Thymus (tissue), 11 donors: ENCODE measurements at regions not wholly inside any gene's neighbourhood (a gene's known extent, or its start where the extent isn't known, plus 50 kb on each side); places are given as distances from the start of the nearest gene placed in this dataset.

ENCODE experiments used
- DNase-seq, 9 donors: peaks; one replicate each; pipeline ENCODE4 v3.0.0-alpha.2; 2013; ENCODE audit warnings: low spot score in 9 of 9, low read depth in 6 of 9, missing footprints in 1 of 9
- H3K27ac ChIP-seq, 2 donors: one replicate each; pipeline ENCODE4 v1.5.1; 2013; ENCODE audit warnings: control low read depth in 1 of 2, low read depth in 1 of 2, low read length in 1 of 2, mild to moderate bottlenecking in 1 of 2, moderate library complexity in 1 of 2
- H3K27me3 ChIP-seq, 2 donors: one replicate each; pipeline ENCODE4 v1.5.1; 2013; ENCODE audit warnings: low read length in 1 of 2; ENCODE audit not compliant: control insufficient read depth in 2 of 2, insufficient read depth in 1 of 2
- H3K36me3 ChIP-seq, 2 donors: one replicate each; pipeline ENCODE4 v1.5.1; 2013; ENCODE audit warnings: low read length in 1 of 2, mild to moderate bottlenecking in 1 of 2, moderate library complexity in 1 of 2; ENCODE audit not compliant: control insufficient read depth in 2 of 2, insufficient read depth in 2 of 2
- H3K4me1 ChIP-seq, 2 donors: one replicate each; pipeline ENCODE4 v1.5.1; 2013; ENCODE audit warnings: low read length in 2 of 2; ENCODE audit not compliant: control insufficient read depth in 2 of 2, insufficient read depth in 2 of 2
- H3K4me3 ChIP-seq, 2 donors: one replicate each; pipeline ENCODE4 v1.5.1; 2013; ENCODE audit warnings: low read length in 2 of 2, control low read depth in 1 of 2, mild to moderate bottlenecking in 1 of 2
- H3K9me3 ChIP-seq, 2 donors: one replicate each; pipeline ENCODE4 v1.5.1; 2013; ENCODE audit warnings: low read length in 1 of 2, mild to moderate bottlenecking in 1 of 2; ENCODE audit not compliant: control insufficient read depth in 2 of 2, insufficient read depth in 1 of 2
- WGBS: extraction: QIAGEN DNeasy Blood & Tissue Kit; methylation state at CpG from one replicate; pipeline ENCODE4 v1.1.7; 2013; 5-methylcytosine and 5-hydroxymethylcytosine counted together
- donor health status: healthy.

- Histone ChIP-seq H3K4me3 (no peak overlapping the region), H3K27me3 (no peaks in the 10 kb centered on the region), H3K4me1 (no peaks in the 10 kb centered on the region), H3K9me3 (no peaks in the 10 kb centered on the region), H3K27ac (no peak overlapping the region), H3K36me3 (no peaks in the 10 kb centered on the region)
- WGBS: 82% methylated on average over 4 of the region's 4 CpGs
- no peak for DNase-seq
These were observed 86.5 kb downstream of the MTRR start for GRCh38 chr5:7955476-7955875.

DNA sequence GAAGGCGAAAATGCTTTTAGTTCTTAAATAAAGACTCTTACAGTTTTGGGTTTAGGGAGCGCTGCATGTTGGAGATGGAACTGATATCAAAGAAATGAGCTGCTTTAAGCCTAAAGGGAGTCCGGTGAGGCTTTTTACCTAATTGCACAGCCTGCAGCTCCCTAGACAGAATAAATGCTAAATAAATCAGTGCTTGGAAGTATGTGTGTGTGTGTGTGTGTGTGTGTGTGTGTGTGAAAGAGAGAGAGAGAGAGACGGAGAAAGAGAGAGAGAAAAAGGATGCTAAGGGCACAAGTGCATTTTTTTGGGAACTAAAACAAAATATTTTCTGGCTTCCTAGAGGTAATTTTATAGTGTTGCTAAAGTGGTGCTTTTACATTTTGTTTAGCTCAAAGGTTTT is 88.4 kb downstream of the MTRR start:
- Histone ChIP-seq H3K4me3 (no peak overlapping the region), H3K4me1 (no peaks in the 10 kb centered on the region), H3K36me3 (no peaks in the 10 kb centered on the region), H3K27me3 (no peaks in the 10 kb centered on the region), H3K9me3 (no peaks in the 10 kb centered on the region), H3K27ac (no peak overlapping the region)
- no peak for DNase-seq
- 91% methylated on average over 4 of the region's 4 CpGs for WGBS

DNA sequence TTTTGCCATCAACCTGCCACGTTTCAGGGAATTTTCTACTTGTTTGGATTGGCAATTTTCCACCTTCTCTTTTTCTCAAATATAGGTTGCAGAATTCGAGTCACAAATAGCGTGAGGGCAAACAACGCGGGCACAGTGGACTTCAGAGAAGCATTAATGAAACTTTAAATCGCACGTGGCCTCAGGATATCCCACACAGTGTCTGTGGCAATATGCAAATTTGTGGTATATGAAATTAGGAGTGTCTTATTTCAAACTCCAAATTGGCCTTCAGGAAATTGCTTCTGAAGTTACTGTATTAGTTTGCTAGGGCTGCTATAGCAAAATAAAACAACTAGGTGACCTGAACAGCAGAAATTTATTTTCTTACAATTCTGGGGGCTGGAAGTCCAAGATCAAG is 91.2 kb downstream of the MTRR start:
- Histone ChIP-seq H3K4me1 (no peaks in the 10 kb centered on the region), H3K4me3 (no peak overlapping the region), H3K27ac (no peak overlapping the region), H3K9me3 (no peaks in the 10 kb centered on the region), H3K36me3 (no peaks in the 10 kb centered on the region), H3K27me3 (no peaks in the 10 kb centered on the region)
- 87% methylated on average over 7 of the region's 7 CpGs for WGBS
- DNase-seq: no peak

DNA sequence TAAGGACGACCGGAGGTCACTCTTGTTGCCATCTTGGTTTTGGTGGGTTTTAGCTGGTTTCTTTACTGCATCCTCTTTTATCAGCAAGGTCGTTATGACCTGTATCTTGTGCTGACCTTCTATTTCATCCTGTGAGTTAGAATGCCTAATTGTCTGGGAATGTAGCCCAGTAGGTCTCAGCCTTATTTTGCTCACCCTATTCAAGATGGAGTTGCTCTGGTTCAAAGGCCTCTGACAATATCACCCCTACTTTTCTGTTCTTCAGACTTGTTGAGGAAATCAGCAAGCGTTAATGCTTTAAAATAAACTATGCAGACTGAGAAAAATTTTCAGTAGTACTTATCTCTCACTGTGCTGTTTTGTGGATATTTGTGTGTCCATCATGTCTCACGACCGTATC is 92.6 kb downstream of the MTRR start:
- DNase-seq: no peak
- H3K27me3 ChIP-seq: no peaks in the 10 kb centered on the region
- no peaks in the 10 kb centered on the region for H3K4me1 ChIP-seq
- 78% methylated on average over 6 of the region's 6 CpGs for WGBS
- H3K4me3 ChIP-seq: no peak overlapping the region
- no peaks in the 10 kb centered on the region for H3K9me3 ChIP-seq
- H3K27ac ChIP-seq: no peak overlapping the region
- H3K36me3 ChIP-seq: no peaks in the 10 kb centered on the region

DNA sequence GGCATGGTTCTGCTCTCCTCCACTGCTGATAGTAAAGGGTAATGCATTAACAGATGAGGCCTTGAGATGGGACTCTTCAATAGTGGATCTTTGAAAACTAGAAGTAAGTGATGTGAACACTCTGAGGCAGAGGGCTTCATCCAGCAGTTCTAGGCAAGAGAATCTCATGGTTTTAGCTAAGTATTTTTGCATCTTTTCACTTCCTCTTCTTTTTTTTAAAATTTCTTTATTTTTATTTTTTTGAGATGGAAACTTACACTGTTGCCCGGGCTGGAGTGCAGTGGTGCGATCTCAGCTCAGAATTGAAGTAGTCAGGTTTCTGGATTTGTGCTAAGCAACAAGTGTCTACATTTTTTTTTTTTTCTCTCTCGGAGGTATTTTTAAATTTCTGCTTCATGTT is 101.9 kb downstream of the MTRR start:
- WGBS: 93% methylated on average over 3 of the region's 3 CpGs
- Histone ChIP-seq H3K36me3 (no peaks in the 10 kb centered on the region), H3K4me1 (no peaks in the 10 kb centered on the region), H3K9me3 (no peaks in the 10 kb centered on the region), H3K27ac (no peak overlapping the region), H3K4me3 (no peak overlapping the region), H3K27me3 (no peaks in the 10 kb centered on the region)
- no peak for DNase-seq

DNA sequence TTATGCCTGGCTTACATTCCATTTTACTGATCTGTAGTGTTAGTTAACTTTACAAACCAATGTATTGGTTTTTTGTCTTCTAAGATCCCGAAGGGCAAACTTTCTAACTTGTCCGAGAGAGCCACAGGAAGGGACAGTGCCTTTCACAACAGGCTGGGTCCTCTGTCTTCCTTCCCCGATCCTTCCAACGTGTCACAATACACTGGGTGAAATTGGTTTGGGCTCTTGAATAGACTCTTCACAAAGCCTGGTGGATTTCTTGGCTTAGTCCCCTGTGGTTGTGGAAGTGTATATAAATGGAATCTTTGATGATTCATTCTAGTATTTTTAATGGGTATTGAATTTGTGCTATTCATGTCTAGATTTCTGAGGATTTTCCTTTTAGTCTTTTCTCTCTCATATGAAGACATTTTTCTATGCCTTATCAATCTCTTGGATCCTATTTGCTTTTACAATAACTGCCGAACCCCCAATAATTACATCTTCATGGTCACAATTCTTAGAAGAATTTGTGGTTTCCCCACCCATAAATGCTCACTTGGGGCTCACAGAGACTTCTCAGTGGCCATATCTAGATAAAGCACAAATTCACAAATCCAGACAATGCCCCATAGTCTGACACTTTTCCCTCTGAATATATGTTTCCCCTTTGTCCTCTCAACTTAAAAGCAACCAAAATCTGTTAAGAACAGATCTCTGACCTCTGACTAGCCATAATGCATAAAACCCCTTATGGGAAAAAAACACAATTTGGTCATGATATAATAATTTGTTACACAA is 107.7 kb downstream of the MTRR start:
- no peaks in the 10 kb centered on the region for H3K36me3 ChIP-seq
- no peak overlapping the region for H3K27ac ChIP-seq
- H3K27me3 ChIP-seq: no peaks in the 10 kb centered on the region
- H3K4me3 ChIP-seq: no peak overlapping the region
- no peaks in the 10 kb centered on the region for H3K9me3 ChIP-seq
- 94% methylated on average over 5 of the region's 5 CpGs for WGBS
- no peaks in the 10 kb centered on the region for H3K4me1 ChIP-seq
- no peak for DNase-seq

- H3K9me3 ChIP-seq: no peaks in the 10 kb centered on the region
- WGBS: 80% methylated on average over 1 of the region's 1 CpG
- H3K4me3 ChIP-seq: no peak overlapping the region
- no peak overlapping the region for H3K27ac ChIP-seq
- no peaks in the 10 kb centered on the region for H3K27me3 ChIP-seq
- no peaks in the 10 kb centered on the region for H3K4me1 ChIP-seq
- no peak for DNase-seq
- no peaks in the 10 kb centered on the region for H3K36me3 ChIP-seq
These were observed 109.2 kb downstream of the MTRR start for GRCh38 chr5:7978114-7978513.

- DNase-seq: no peak
- Histone ChIP-seq H3K27me3 (no peaks in the 10 kb centered on the region), H3K9me3 (no peaks in the 10 kb centered on the region), H3K27ac (no peak overlapping the region), H3K4me1 (no peaks in the 10 kb centered on the region), H3K4me3 (no peak overlapping the region), H3K36me3 (no peaks in the 10 kb centered on the region)
- WGBS: 78% methylated on average over 2 of the region's 2 CpGs
These were observed 110.0 kb downstream of the MTRR start for GRCh38 chr5:7978991-7979390.

DNA sequence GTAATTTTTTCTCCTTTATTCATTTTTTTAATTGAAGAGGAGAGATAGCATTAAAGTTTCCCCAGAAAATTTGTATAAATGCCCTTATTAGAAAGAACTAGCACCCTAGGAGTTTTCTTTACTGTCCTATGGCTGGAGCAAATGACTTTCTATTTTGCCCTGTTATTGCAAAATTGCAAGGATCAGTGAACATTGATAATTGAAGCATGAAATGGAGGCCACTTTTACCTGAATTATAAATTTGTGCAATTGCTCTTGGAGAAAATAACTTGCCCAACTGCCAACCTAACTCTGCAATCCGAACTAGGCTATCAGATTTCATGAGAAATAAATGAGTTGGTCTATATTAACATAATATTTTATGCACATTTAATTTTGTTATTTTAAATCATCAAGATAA is 111.9 kb downstream of the MTRR start:
- Histone ChIP-seq H3K27ac (no peak overlapping the region), H3K4me1 (no peaks in the 10 kb centered on the region), H3K27me3 (no peaks in the 10 kb centered on the region), H3K9me3 (no peaks in the 10 kb centered on the region), H3K36me3 (no peaks in the 10 kb centered on the region), H3K4me3 (no peak overlapping the region)
- DNase-seq: no peak
- WGBS: 76% methylated on average over 1 of the region's 1 CpG
